Amygdala (tissue), 56 donors: ENCODE measurements at regions not wholly inside any gene's neighbourhood (a gene's known extent, or its start where the extent isn't known, plus 50 kb on each side); places are given as distances from the start of the nearest gene placed in this dataset.

Experiments
- DNase-seq, 56 donors: peaks; one replicate each; lab custom pipeline; 2025; lab: John Stamatoyannopoulos, UW

- DNase-seq: no peak
These were observed 135.4 kb downstream of the TMEM132E start for GRCh38 chr17:34714475-34715410.

- no peak for DNase-seq
These were observed 134.3 kb downstream of the TMEM132E start for GRCh38 chr17:34713687-34714086.

- no peak for DNase-seq
These were observed 133.3 kb downstream of the TMEM132E start for GRCh38 chr17:34712481-34713195.

GRCh38 chr17:34711646-34712045, 132.3 kb downstream of the TMEM132E start:
- no peak for DNase-seq

GRCh38 chr17:34710226-34710625, 130.8 kb downstream of the TMEM132E start:
- DNase-seq: no peak

GRCh38 chr17:34709158-34709754, 129.9 kb downstream of the TMEM132E start:
- no peak for DNase-seq

- DNase-seq: peak in 1 of 56 donors; percentile 4
These were observed 126.6 kb downstream of the TMEM132E start for GRCh38 chr17:34706029-34706428.

GRCh38 chr17:34703533-34703932, 124.2 kb downstream of the TMEM132E start:
- peak in 6 of 56 donors; percentile 7 to 42 (median 14) for DNase-seq

- DNase-seq: no peak
These were observed 119.8 kb downstream of the TMEM132E start for GRCh38 chr17:34699181-34699580.

- no peak for DNase-seq
These were observed 113.5 kb downstream of the TMEM132E start for GRCh38 chr17:34692920-34693319.
